ENCODE measurements at regions not wholly inside any gene's neighbourhood (a gene's known extent, or its start where the extent isn't known, plus 50 kb on each side); places are given as distances from the start of the nearest gene placed in this dataset.

- TF ChIP-seq FOXP2 (optimal IDR thresholded peaks at IDR 0.05; ENCODE audit: borderline replicate concordance, extremely low read depth, extremely low read length, insufficient read depth) (no peak), REST (IDR thresholded peaks at IDR 0.05; ENCODE audit: insufficient read depth in 1 of 2, low read depth in 2 of 2, low read length in 2 of 2) (no peak), SIN3A (IDR thresholded peaks at IDR 0.05; ENCODE audit: borderline replicate concordance, insufficient read depth, low read length) (no peak), POLR2AphosphoS5 (IDR thresholded peaks at IDR 0.05; ENCODE audit: low read depth, low read length) (no peak), TAF1 (IDR thresholded peaks at IDR 0.05; ENCODE audit: borderline replicate concordance, insufficient read depth, low read length) (no peak)
These were observed 67.9 kb upstream of the FTH1 start for GRCh38 chr11:62035293-62035692.

- TF ChIP-seq TAF1 (IDR thresholded peaks at IDR 0.05; ENCODE audit: borderline replicate concordance, insufficient read depth, low read length) (no peak), POLR2AphosphoS5 (IDR thresholded peaks at IDR 0.05; ENCODE audit: low read depth, low read length) (no peak), SIN3A (IDR thresholded peaks at IDR 0.05; ENCODE audit: borderline replicate concordance, insufficient read depth, low read length) (no peak), FOXP2 (optimal IDR thresholded peaks at IDR 0.05; ENCODE audit: borderline replicate concordance, extremely low read depth, extremely low read length, insufficient read depth) (no peak), REST (IDR thresholded peaks at IDR 0.05; ENCODE audit: insufficient read depth in 1 of 2, low read depth in 2 of 2, low read length in 2 of 2) (no peak)
These were observed 66.6 kb upstream of the FTH1 start for GRCh38 chr11:62034036-62034338.

GRCh38 chr11:62033191-62034035 is 66.0 kb upstream of the FTH1 start:
- TF ChIP-seq TAF1 (IDR thresholded peaks at IDR 0.05; ENCODE audit: borderline replicate concordance, insufficient read depth, low read length) (no peak), POLR2AphosphoS5 (IDR thresholded peaks at IDR 0.05; ENCODE audit: low read depth, low read length) (no peak), FOXP2 (optimal IDR thresholded peaks at IDR 0.05; ENCODE audit: borderline replicate concordance, extremely low read depth, extremely low read length, insufficient read depth) (no peak), REST (IDR thresholded peaks at IDR 0.05; ENCODE audit: insufficient read depth in 1 of 2, low read depth in 2 of 2, low read length in 2 of 2) (no peak), SIN3A (IDR thresholded peaks at IDR 0.05; ENCODE audit: borderline replicate concordance, insufficient read depth, low read length) (no peak)

GRCh38 chr11:62030071-62030684 is 62.7 kb upstream of the FTH1 start:
- TF ChIP-seq FOXP2 (optimal IDR thresholded peaks at IDR 0.05; ENCODE audit: borderline replicate concordance, extremely low read depth, extremely low read length, insufficient read depth): no peak
- TF ChIP-seq REST (IDR thresholded peaks at IDR 0.05; ENCODE audit: insufficient read depth in 1 of 2, low read depth in 2 of 2, low read length in 2 of 2): no peak
